HG03045 (cell line): ENCODE measurements at regions not wholly inside any gene's neighbourhood (a gene's known extent, or its start where the extent isn't known, plus 50 kb on each side); places are given as distances from the start of the nearest gene placed in this dataset.
"Not testable (repeated sequence)": the region's sequence is repeated elsewhere in the genome, so short reads cannot be mapped to it uniquely, and the experiment has no call there.

Experiments used
- ATAC-seq: cut with Tn5 transposase; IDR thresholded peaks from one replicate; pipeline ENCODE4 v1.9.1; 2021; ENCODE audit warnings: mild to moderate bottlenecking, moderate library complexity; ENCODE audit not compliant: unreplicated experiment

DNA sequence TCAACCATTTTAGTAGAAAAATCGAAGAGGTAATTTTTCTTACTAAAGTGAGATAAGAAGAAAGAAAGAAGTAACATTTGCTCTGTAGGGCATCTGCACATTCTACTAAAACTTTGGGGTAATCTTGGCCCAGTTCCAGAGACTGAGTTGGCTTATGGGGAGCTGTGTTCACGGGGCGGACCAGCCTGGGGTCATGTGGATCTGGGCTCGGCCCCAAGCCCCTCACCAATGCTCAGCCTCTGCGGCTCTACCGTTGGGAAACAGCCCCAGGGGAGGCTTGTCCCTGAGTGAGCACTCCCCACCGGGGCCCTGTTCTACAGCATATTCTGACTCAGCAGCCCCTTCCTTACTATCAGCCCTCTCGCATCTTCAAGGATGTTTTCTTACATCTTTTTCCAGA lies 132.3 kb downstream of the RTP5 start:
- ATAC-seq: no peak

DNA sequence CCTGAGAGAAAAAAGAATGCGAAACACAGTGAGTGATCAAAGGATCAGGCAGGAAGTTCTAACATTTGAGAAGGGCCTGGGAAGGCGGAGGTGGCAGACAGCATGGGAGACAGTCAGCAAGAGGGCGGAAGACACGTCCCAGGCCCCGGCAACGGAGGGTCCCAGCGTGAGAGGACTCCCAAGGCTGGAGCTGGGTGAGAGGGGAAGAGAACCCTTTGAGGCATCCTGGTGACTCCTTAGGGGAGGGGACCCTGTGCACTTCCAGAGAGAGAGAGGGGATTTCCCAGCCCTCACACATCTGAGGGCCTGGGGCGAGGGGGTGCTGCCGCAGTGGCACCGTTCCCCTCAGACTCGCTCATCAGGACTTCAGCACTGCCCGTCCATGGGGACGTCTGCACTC lies 133.4 kb downstream of the RTP5 start:
- no peak for ATAC-seq

DNA sequence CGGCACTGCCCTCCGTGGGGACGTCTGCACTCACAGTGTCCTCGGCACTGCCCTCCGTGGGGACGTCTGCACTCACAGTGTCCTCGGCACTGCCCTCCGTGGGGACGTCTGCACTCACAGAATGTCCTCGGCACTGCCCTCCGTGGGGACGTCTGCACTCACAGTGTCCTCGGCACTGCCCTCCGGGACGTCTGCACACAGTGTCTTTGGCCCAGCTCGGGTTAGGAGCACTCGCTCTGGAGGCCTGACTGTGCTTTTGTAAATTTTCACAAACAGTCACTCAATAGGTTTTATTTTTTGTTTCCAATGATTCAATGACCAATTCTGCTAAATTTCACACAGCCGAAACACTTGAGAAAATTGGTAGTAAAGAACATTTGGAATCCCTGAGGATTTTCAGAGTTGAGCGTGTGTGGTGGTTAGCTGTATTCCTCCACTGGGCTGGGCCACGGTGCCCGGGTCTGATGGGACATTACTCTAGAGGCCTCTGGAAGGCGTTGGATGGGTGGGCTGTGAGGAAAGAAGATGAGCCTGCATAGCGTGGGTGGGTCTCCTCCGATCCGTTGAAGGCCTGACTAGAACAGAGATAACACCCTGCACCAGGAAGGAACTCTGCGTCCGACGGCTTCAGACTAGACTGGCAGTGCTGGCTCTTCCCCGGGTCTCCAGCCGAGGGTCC lies 134.8 kb downstream of the RTP5 start:
- no peak for ATAC-seq

DNA sequence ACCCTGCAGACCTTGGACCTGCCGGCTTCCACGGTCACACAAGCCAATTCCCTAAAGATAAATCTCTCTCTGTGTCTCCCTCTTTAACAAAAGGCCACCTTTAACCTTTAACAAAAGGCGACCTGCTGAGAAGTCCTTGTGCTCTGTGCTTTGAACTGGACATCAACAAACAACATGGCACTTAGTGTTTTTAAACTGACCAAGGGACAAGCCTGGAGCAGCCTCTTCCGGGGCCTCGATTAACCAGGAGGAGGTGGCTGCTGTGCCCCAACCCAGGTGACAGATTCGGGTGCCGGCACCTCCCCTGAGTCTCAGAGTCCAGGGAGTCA lies 135.3 kb downstream of the RTP5 start:
- no peak for ATAC-seq

- ATAC-seq: not testable (repeated sequence)
Measured at GRCh38 chr2:242006091-242006634, 136.6 kb downstream of the RTP5 start.

GRCh38 chr2:242008908-242009307 lies 139.4 kb downstream of the RTP5 start:
- not testable (repeated sequence) for ATAC-seq

DNA sequence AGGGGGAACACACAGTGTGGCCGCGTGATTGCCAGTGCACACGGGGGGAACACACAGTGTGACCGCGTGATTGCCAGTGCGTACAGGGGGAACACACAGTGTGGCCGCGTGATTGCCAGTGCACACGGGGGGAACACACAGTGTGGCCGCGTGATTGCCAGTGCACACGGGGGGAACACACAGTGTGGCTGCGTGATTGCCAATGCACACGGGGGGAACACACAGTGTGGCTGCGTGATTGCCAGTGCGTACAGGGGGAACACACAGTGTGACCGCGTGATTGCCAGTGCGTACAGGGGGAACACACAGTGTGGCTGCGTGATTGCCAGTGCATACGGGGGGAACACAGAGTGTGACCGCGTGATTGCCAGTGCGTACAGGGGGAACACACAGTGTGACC lies 140.3 kb downstream of the RTP5 start:
- ATAC-seq: not testable (repeated sequence)

GRCh38 chr2:242010252-242011166 lies 141.0 kb downstream of the RTP5 start:
- ATAC-seq: not testable (repeated sequence)

GRCh38 chr2:242011167-242011513 lies 141.6 kb downstream of the RTP5 start:
- no peak for ATAC-seq

DNA sequence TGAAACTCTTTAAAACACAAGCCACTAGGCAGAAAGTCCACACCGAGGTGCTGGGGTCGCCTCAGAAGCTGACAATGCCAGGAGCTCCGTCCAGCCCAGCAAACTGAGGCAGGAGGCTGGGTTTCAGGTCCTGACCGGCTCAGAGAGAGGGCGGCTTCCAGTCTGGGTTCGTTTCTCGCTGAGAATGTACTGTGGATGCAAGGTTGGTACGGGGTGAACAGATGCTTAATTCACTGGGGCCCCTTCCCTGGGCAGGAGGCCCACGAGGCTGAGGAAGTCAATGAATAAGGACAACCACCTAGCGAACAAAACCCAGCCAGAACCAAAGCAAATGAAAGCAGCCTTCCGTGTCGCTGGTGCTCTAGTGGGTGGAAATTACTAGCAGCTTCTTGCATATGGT lies 142.0 kb downstream of the RTP5 start:
- ATAC-seq: no peak

DNA sequence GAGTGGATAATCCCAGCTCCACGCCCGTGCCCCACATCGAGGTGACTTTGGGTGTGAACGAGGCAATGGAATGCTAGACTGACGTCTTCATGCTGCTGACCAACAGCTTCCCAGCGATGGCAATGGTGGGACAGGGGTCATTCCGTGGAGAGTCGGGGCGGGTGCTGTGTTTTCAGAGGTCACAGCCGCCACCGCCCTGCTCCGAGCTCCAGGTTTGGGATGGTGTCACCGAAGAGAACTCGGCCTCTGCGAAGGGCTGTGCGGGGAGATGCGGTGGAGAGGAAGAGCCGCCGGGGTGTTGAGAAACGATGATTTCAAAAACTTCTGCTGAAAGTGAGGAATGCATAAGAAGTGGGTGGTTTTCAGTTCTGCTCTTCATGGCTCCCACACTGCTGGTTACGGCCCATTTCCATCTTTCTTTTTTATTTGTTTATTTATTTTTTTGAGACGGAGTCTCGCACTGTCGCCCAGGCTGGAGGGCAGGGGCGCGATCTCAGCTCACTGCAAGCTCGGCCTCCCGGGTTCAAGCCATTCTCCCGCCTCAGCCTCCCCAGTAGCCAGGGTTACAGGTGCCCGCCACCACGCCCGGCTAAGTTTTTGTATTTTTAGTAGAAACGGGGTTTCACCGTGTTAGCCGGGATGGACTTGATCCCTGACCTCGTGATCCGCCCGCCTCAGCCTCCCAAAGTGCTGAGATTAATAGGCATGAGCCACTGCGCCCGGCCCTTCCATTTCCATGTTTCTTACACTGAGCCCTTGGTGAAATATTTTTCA lies 142.6 kb downstream of the RTP5 start:
- ATAC-seq: no peak

GRCh38 chr2:242012956-242013764 lies 143.6 kb downstream of the RTP5 start:
- no peak for ATAC-seq

- ATAC-seq: no peak
Measured at GRCh38 chr2:242013771-242014170, 144.2 kb downstream of the RTP5 start.

GRCh38 chr2:242015108-242016065 lies 145.9 kb downstream of the RTP5 start:
- no peak for ATAC-seq

- no peak for ATAC-seq
Measured at GRCh38 chr2:242017086-242017485, 147.6 kb downstream of the RTP5 start.

DNA sequence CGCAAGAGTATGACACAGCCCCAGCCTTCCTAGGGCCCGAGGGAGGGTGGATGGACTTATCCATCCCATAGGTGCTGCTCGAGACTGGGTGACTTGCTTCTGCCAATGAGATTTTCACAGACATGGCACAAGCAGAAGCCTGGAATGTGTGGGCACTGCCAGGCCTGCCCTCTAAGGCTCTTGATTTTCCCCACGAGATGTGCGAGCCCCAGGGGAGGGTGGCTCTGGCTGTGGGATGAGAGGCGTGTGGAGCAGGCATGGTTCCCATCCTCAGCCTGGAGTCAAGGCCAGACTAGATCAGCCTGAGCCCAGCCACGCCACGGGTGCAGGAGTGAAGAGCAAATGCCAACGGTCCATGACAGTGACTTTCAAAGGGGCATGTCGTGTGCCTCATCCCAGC lies 148.9 kb downstream of the RTP5 start:
- ATAC-seq: not testable (repeated sequence)

- ATAC-seq: no peak
Measured at GRCh38 chr2:242019344-242019743, 149.8 kb downstream of the RTP5 start.

DNA sequence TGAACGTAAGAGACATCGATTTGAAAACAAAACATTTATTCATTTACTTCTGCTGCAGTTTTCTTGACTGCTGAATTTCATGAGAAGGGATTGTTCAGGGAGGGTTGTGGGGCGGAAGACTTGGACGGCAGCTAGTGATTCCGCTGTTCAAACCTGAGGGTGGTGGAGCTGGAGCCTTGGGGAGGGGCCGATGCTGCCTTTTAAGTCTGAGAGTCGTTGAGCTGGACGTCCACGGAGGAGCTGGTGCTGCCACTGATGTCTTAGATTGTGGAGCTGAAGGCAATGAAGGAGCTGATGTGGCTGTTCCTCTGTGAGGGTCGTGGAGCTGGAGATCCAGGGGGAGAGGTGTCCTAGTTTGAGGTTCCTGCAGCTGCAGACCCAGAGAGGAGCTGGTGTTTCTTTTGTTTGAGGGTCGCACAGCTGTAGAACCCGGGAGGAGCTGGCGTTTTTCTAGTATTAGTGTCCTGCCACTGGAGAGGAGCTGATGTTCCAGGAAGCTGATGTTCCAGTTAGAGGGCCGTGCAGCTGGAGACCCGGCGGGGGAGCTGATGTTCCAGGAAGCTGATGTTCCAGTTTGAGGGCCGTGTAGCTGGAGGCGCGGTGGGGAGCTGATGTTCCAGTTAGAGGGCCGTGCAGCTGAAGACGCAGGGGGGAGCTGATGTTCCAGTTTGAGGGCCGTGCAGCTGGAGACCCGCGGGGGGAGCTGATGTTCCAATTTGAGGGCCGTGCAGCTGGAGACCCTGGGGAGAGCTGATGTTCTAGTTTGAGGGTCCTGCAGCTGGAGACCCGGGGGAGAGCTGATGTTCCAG lies 150.9 kb downstream of the RTP5 start:
- ATAC-seq: no peak
